Retinal pigment epithelial cell (primary cell): ENCODE measurements at regions not wholly inside any gene's neighbourhood (a gene's known extent, or its start where the extent isn't known, plus 50 kb on each side); places are given as distances from the start of the nearest gene placed in this dataset.

ENCODE experiments used
- DNase-seq: peaks from one replicate; pipeline ENCODE4 v3.0.0-alpha.2; 2010; ENCODE audit warnings: low read depth
- H3K4me3 ChIP-seq: 2 replicates; pipeline ENCODE4 v1.5.1; 2011; ENCODE audit warnings: mild to moderate bottlenecking, low read length, control low read depth, moderate library complexity
- CTCF ChIP-seq: conservative IDR thresholded peaks from 2 replicates; pipeline ENCODE4 v1.5.1; 2011; ENCODE audit warnings: low read depth, low read length, control low read depth, inconsistent platforms

GRCh38 chrX:7244405-7244804 is 96.5 kb upstream of the PUDP start:
- H3K4me3 ChIP-seq, result no peak overlapping the region
- TF ChIP-seq CTCF, result no peak
- no peak for DNase-seq

- no peak overlapping the region for H3K4me3 ChIP-seq
- DNase-seq, result no peak
- TF ChIP-seq CTCF, result no peak
Measured at GRCh38 chrX:7242613-7243012, 94.7 kb upstream of the PUDP start.

- H3K4me3 ChIP-seq, result no peak overlapping the region
- DNase-seq, result no peak
- TF ChIP-seq CTCF, result no peak
Measured at GRCh38 chrX:7240929-7241328, 93.0 kb upstream of the PUDP start.

DNA sequence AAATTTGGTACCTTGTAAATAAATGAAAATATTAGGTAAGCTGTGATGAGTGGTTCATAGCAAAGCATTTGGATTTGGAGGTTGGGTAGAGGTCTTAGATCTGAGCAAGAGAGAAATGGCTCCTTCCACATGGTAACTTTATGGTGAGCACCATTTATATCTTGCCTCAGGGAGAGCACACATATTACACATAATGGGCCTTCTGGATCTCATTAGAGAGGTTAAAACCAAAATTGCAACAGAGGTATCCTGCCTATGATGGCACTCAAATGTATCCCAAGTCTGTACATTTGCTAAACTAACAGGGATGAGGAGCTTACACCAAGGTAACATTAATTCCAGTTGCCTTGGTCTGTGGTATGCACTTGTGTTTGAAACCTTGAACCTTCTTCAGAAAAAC is 87.1 kb upstream of the PUDP start:
- no peak overlapping the region for H3K4me3 ChIP-seq
- no peak for DNase-seq
- TF ChIP-seq CTCF, result no peak

GRCh38 chrX:7233580-7234406 is 85.8 kb upstream of the PUDP start:
- no peak for DNase-seq
- no peak overlapping the region for H3K4me3 ChIP-seq
- TF ChIP-seq CTCF, result peak; percentile 12

DNA sequence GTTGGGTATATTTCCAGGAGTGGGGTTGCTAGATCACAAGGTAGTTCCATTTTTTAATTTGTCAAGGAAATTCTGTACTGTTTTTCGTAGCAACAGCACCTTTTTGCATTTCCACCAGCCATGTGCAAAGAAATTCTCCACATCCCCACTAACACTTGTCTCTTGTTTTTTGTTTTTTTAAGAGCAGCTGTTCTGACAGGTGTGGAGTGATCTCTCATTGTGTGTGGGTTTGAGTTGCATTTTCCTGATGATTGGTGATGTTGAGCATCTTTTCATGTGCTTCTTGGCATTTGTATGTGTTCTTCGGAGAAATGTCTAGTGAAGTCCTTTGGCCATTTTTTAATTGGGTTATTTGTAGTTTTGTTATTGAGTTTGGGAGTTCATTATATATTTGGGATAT is 80.3 kb upstream of the PUDP start:
- H3K4me3 ChIP-seq, result no peak overlapping the region
- no peak for TF ChIP-seq CTCF
- DNase-seq, result no peak

GRCh38 chrX:7225338-7225737 is 77.4 kb upstream of the PUDP start:
- no peak for DNase-seq
- TF ChIP-seq CTCF, result no peak
- H3K4me3 ChIP-seq, result no peak overlapping the region
